IPS-15b (cell line): ENCODE measurements at regions not wholly inside any gene's neighbourhood (a gene's known extent, or its start where the extent isn't known, plus 50 kb on each side); places are given as distances from the start of the nearest gene placed in this dataset.

ENCODE experiments used
- H3K27me3 ChIP-seq: one replicate; pipeline ENCODE4 v1.6.1; 2013; ENCODE audit warnings: low read length; ENCODE audit not compliant: control insufficient read depth, insufficient read depth
- H3K36me3 ChIP-seq: one replicate; pipeline ENCODE4 v1.6.1; 2013; ENCODE audit warnings: low read length; ENCODE audit not compliant: control insufficient read depth, insufficient read depth
- H3K4me1 ChIP-seq: one replicate; pipeline ENCODE4 v1.6.1; 2013; ENCODE audit warnings: mild to moderate bottlenecking, low read length; ENCODE audit not compliant: control insufficient read depth, insufficient read depth
- H3K4me3 ChIP-seq: one replicate; pipeline ENCODE4 v1.5.1; 2013; ENCODE audit warnings: low read depth, low read length
- H3K9ac ChIP-seq: one replicate; pipeline ENCODE4 v1.6.1; 2013; ENCODE audit warnings: low read depth, mild to moderate bottlenecking, low read length
- H3K9me3 ChIP-seq: one replicate; pipeline ENCODE4 v1.6.1; 2013; ENCODE audit warnings: mild to moderate bottlenecking, low read length; ENCODE audit not compliant: control insufficient read depth, insufficient read depth

DNA sequence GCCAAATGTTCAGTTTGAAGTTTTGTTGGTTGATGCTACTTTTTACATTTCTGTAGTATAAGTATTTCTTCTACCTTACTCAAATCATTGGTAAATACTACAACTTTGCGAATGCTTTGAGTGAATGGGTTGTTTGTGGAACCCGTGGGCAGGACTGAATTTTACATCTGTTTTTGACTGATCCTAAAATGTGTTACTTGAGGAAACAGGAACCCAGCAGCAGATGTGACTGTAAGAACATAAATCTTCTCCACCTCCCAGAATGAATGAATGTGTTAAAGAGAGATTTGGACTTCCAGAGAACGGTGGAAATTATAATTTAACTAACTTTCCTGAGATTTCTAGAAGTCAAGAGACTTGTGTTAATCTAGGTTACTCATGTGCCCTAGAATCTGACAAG, 728.5 kb upstream of the MARCKS start:
- Histone ChIP-seq H3K4me1 (no peaks in the 10 kb centered on the region), H3K9ac (no peak overlapping the region), H3K9me3 (no peaks in the 10 kb centered on the region), H3K27me3 (no peaks in the 10 kb centered on the region), H3K4me3 (no peak overlapping the region), H3K36me3 (no peaks in the 10 kb centered on the region)

DNA sequence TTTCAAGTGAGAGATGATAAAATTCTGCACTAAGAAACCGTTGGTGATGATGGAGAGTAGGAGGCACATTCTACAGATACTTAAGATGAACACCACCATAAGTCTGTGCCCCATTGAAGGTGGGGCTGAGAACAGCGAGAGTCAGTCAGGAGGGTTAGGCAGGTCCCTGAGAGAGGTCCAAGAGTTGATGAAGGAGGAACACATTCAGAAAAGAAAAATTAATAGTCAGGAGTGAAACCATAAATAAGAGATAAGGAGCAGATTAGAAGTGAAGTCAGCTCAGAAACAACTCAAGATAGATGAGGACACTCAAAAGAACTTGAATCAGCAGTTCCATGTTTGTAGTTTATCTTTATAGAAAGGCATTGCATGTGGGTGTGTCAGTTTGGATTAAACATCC, 727.2 kb upstream of the MARCKS start:
- Histone ChIP-seq H3K36me3 (no peaks in the 10 kb centered on the region), H3K9me3 (no peaks in the 10 kb centered on the region), H3K4me1 (no peaks in the 10 kb centered on the region), H3K4me3 (no peak overlapping the region), H3K27me3 (no peaks in the 10 kb centered on the region), H3K9ac (no peak overlapping the region)

DNA sequence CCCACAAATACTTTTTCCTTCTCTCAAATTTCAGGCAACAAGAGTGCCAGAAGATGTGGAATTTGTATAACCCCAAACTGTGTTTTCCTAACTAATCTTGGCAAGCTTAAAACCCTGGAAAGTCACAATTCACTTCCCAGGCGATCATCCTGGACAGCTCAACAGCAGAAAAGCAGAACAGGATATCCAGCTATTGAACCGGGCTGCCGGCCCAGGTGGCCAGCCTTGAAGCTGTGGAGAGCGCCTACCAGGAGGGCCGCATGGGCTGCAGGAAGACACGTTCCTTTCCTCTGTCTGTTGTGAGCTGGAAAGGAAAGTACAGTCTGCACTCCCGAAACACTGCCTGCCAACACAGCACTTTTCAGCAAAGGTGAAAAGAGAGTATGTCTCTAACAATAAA, 719.7 kb upstream of the MARCKS start:
- Histone ChIP-seq H3K27me3 (no peaks in the 10 kb centered on the region), H3K9ac (no peak overlapping the region), H3K4me3 (no peak overlapping the region), H3K4me1 (no peaks in the 10 kb centered on the region), H3K9me3 (no peaks in the 10 kb centered on the region), H3K36me3 (no peaks in the 10 kb centered on the region)

DNA sequence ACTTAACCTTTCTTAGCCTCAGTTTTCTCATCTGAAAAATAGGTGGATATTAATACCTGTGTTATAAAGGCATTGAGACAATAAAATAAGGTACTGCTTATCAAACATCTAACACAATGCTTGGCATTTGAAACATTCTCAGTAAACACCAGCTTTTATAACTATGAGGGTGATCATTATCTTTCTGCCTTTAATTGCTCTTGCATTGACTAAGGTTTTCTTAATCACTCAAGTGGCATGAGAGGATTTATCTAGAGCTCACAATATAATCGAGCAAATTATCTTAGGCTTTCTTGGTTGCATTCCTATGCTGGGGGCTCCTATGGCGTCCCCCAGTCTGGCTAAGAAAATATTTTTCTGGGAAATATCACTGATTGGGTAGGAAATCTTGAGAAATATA, 716.4 kb upstream of the MARCKS start:
- Histone ChIP-seq H3K9me3 (no peaks in the 10 kb centered on the region), H3K36me3 (no peaks in the 10 kb centered on the region), H3K9ac (no peak overlapping the region), H3K4me3 (no peak overlapping the region), H3K4me1 (no peaks in the 10 kb centered on the region), H3K27me3 (no peaks in the 10 kb centered on the region)

DNA sequence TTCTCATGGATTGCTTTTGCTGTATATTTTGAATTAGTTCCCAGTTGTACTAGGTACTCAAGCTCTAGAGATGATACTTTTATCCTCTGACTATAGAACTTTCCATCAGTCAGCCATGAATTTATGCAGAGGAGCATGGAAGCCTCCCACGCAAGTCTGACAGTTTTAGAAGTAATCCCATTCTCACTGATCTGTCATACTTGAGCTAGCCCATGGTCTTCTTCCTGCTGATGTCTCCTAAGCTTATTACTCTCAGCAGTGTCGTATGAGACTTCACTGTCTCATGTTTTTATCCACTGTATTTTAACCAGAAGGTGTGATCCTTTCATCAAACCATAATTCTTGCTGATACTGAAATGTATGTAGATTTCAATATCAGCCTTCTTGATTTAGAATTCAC, 715.2 kb upstream of the MARCKS start:
- no peak overlapping the region for H3K4me3 ChIP-seq
- H3K27me3 ChIP-seq = no peaks in the 10 kb centered on the region
- H3K36me3 ChIP-seq = no peaks in the 10 kb centered on the region
- H3K9me3 ChIP-seq = no peaks in the 10 kb centered on the region
- no peak overlapping the region for H3K9ac ChIP-seq
- H3K4me1 ChIP-seq = no peaks in the 10 kb centered on the region

DNA sequence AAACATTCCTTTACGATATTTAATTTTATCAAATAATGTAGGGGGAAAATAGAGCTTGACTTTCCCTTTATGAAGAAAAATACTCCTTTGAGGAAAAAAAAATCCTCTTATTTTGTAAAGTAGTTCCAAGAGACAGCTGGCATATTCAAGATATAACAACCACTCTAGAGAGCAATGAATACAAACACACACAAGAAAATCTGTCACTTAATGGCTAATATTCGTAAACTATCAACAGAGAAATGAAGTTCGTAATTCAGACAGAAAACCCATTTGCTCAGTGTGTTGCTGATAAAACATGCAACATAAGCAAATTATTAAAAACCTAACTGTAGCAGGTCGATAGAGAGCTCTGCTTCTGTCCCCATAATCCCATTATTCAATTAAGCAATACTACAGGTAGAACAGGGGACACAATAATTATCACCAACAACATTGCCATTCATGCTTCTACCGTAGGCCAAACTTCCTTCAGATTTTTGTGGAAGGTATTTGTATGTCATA, 714.4 kb upstream of the MARCKS start:
- Histone ChIP-seq H3K4me1 (no peaks in the 10 kb centered on the region), H3K27me3 (no peaks in the 10 kb centered on the region), H3K9ac (no peak overlapping the region), H3K9me3 (no peaks in the 10 kb centered on the region), H3K4me3 (no peak overlapping the region), H3K36me3 (no peaks in the 10 kb centered on the region)

DNA sequence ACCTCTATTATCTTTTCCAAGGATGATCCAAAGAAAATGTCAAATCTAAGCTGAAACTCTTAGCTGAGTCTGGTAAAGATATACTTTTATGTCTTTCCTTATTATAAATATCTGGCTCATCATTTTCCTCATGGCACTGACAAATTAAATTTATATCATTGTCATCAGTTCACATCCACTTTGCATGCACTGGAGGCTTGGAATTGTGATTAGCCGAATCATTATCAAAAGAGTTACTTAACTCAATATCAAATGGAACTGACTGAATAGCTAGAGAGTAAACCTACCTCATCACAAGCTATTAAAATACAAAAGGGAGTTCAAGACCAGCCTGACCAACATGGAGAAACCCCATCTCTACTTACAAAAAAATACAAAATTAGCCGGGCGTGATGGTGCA, 713.9 kb upstream of the MARCKS start:
- Histone ChIP-seq H3K4me1 (no peaks in the 10 kb centered on the region), H3K9ac (no peak overlapping the region), H3K9me3 (no peaks in the 10 kb centered on the region), H3K4me3 (no peak overlapping the region), H3K36me3 (no peaks in the 10 kb centered on the region), H3K27me3 (no peaks in the 10 kb centered on the region)

DNA sequence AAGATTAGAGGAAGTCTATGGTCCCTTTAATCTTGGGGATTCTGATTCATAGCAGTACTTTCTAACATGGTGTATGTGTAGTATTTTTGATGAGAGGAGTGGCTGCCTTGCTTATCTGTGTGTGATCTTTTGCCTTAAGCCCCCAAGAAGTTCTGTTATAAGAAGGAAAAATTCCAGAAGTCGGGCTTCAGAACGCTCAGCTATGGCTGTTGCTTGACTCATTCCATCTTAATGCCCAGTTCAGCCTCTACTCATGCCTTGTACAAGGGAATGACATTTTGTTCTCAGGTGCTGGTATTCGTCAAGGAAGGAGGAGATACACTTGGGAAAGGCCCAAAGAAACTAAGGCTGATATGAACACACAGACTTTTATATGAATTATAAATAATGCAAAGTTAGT, 713.0 kb upstream of the MARCKS start:
- Histone ChIP-seq H3K27me3 (no peaks in the 10 kb centered on the region), H3K9ac (no peak overlapping the region), H3K36me3 (no peaks in the 10 kb centered on the region), H3K4me3 (no peak overlapping the region), H3K4me1 (no peaks in the 10 kb centered on the region), H3K9me3 (no peaks in the 10 kb centered on the region)

DNA sequence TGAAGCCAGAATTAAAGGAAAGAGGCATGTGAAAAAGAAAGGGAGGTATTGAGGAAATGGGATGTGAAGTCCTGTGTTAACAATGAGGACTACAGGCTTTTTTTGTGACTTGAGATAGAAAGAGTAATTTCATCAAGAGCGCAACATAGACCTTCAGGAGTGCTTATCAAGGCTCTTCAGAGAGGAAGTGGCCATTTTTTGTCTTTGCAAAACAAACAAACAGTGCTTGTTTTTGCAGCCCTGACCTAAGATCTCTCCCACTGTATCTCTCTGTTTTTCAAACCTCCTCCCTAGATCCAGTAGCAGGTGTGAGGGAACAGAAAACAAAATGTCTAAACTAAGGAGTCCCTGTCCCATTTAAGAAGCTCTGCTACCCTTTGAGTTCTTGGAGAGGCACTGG, 710.3 kb upstream of the MARCKS start:
- Histone ChIP-seq H3K9me3 (no peaks in the 10 kb centered on the region), H3K36me3 (no peaks in the 10 kb centered on the region), H3K4me3 (no peak overlapping the region), H3K9ac (no peak overlapping the region), H3K4me1 (no peaks in the 10 kb centered on the region), H3K27me3 (no peaks in the 10 kb centered on the region)

DNA sequence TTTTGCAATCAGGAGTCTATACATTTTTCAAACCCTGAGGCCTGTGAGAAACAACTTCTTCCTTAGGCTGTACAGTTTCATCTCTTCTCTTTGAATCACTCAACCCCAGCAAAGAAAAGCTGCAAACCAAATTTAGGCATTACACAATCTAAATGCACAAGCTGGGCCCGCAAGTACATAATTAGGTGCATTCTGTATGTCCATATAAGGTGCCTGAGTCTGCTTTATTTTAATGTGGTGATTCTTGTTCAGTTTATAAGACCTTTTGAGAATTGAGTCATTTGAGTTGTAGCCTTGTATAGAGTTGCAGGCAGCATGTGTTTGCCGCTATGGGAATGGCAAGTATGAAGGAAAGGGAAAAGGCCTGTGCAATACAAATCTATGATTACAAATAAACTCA, 709.6 kb upstream of the MARCKS start:
- H3K4me1 ChIP-seq = no peaks in the 10 kb centered on the region
- H3K9me3 ChIP-seq = no peaks in the 10 kb centered on the region
- H3K9ac ChIP-seq = no peak overlapping the region
- no peaks in the 10 kb centered on the region for H3K36me3 ChIP-seq
- no peaks in the 10 kb centered on the region for H3K27me3 ChIP-seq
- H3K4me3 ChIP-seq = no peak overlapping the region

DNA sequence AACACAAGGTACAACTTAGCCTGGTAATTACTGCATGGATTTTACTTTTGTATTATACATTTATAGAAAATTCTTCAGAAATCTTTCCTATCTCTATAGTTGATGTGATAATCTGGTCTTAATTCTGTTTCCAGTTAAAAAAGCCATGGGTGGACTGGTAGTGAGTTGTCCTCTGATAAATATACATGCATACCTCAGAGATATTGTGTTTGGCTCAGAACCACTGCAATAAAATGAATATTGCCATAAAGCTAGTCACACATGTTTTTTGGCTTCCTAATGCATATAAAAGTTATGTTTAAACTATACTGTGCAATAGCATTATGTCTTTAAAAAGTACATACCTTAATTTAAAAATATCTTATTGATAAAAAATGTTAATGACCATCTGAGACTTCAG, 708.6 kb upstream of the MARCKS start:
- Histone ChIP-seq H3K36me3 (no peaks in the 10 kb centered on the region), H3K9me3 (no peaks in the 10 kb centered on the region), H3K27me3 (no peaks in the 10 kb centered on the region), H3K9ac (no peak overlapping the region), H3K4me3 (no peak overlapping the region), H3K4me1 (no peaks in the 10 kb centered on the region)

DNA sequence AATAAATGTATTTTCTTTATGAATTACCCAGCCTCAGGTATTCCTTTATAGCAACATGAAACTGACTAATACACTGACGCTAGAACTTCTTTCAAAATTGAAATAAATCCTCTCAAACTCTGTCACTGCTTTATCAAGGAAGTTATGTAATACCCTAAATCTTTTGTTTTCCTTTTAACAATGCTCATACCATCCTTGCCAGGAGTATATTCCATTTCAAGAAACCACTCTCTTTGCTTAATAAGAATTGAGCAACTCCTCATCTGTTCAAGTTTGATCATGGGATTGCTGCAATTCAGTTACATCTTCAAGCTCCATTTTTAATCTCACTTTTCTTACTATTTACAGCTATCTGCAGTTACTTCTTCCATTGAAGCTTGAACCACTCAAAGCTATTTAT, 707.6 kb upstream of the MARCKS start:
- Histone ChIP-seq H3K4me3 (no peak overlapping the region), H3K9me3 (no peaks in the 10 kb centered on the region), H3K4me1 (no peaks in the 10 kb centered on the region), H3K36me3 (no peaks in the 10 kb centered on the region), H3K9ac (no peak overlapping the region), H3K27me3 (no peaks in the 10 kb centered on the region)
